Smooth muscle cell (in vitro differentiated cells): ENCODE measurements at regions not wholly inside any gene's neighbourhood (a gene's known extent, or its start where the extent isn't known, plus 50 kb on each side); places are given as distances from the start of the nearest gene placed in this dataset.

Experiments
- DNase-seq: peaks from one replicate; lab custom pipeline; 2025; ENCODE audit not compliant: unreplicated experiment; lab: John Stamatoyannopoulos, UW
- H2AFZ ChIP-seq: fragments of 200-600 bp; sonication (generic); 2 replicates; pipeline ENCODE4 v1.6.0; 2016; ENCODE audit warnings: antibody characterized with exemption, low read depth, mild to moderate bottlenecking
- H3F3A ChIP-seq: fragments of 200-600 bp; sonication (generic); 2 replicates; pipeline ENCODE4 v1.6.0; 2017; ENCODE audit warnings: antibody characterized with exemption, low read depth
- H3K27ac ChIP-seq: fragments of 200-600 bp; sonication (generic); 2 replicates; pipeline ENCODE4 v1.5.1; 2016; ENCODE audit warnings: low read depth, mild to moderate bottlenecking
- H3K27me3 ChIP-seq: fragments of 200-600 bp; sonication (generic); 2 replicates; pipeline ENCODE4 v1.6.1; 2016; ENCODE audit warnings: low read depth, mild to moderate bottlenecking
- H3K36me3 ChIP-seq: fragments of 200-600 bp; sonication (generic); 2 replicates; pipeline ENCODE4 v1.5.1; 2016; ENCODE audit warnings: low read depth
- H3K4me1 ChIP-seq: fragments of 200-600 bp; sonication (generic); 2 replicates; pipeline ENCODE4 v1.5.1; 2016; ENCODE audit warnings: low read depth
- H3K4me2 ChIP-seq: fragments of 200-600 bp; sonication (generic); 2 replicates; pipeline ENCODE4 v1.6.0; 2016; ENCODE audit warnings: mild to moderate bottlenecking
- H3K4me3 ChIP-seq: fragments of 200-600 bp; sonication (generic); 2 replicates; pipeline ENCODE4 v1.5.1; 2016; ENCODE audit warnings: mild to moderate bottlenecking
- H3K79me2 ChIP-seq: fragments of 200-600 bp; sonication (generic); 2 replicates; pipeline ENCODE4 v1.6.0; 2016; ENCODE audit warnings: low read depth, mild to moderate bottlenecking
- H3K9ac ChIP-seq: fragments of 200-600 bp; sonication (generic); 2 replicates; pipeline ENCODE4 v1.6.0; 2016; ENCODE audit warnings: low read depth
- H3K9me3 ChIP-seq: fragments of 200-600 bp; sonication (generic); replicated peaks from 2 replicates; pipeline ENCODE4 v1.5.1; 2016; ENCODE audit warnings: low read depth
- H4K20me1 ChIP-seq: fragments of 200-600 bp; sonication (generic); 2 replicates; pipeline ENCODE4 v1.6.0; 2016; ENCODE audit warnings: low read depth
- WGBS: methylation state at CpG from one replicate; pipeline ENCODE4 v1.1.7; 2016; ENCODE audit warnings: low lambda C conversion rate; 5-methylcytosine and 5-hydroxymethylcytosine counted together
- TF ChIP-seq, protein P1 (sequence below): fragments of 200-600 bp; sonication (generic); IDR thresholded peaks from 2 replicates; pipeline ENCODE4 v1.5.1; 2017; ENCODE audit warnings: borderline replicate concordance, mild to moderate bottlenecking, antibody characterized with exemption; ENCODE audit not compliant: insufficient read depth, poor library complexity, severe bottlenecking

- Histone ChIP-seq H3F3A (no peaks in the 10 kb centered on the region), H3K27me3 (no peaks in the 10 kb centered on the region), H3K79me2 (no peaks in the 10 kb centered on the region), H3K36me3 (no peaks in the 10 kb centered on the region), H3K4me1 (no peaks in the 10 kb centered on the region), H4K20me1 (no peaks in the 10 kb centered on the region), H3K9me3 (no peaks in the 10 kb centered on the region), H3K9ac (no peak overlapping the region), H3K4me3 (no peak overlapping the region), H2AFZ (no peak overlapping the region), H3K4me2 (no peak overlapping the region), H3K27ac (no peak overlapping the region)
- TF ChIP-seq, protein P1, sequence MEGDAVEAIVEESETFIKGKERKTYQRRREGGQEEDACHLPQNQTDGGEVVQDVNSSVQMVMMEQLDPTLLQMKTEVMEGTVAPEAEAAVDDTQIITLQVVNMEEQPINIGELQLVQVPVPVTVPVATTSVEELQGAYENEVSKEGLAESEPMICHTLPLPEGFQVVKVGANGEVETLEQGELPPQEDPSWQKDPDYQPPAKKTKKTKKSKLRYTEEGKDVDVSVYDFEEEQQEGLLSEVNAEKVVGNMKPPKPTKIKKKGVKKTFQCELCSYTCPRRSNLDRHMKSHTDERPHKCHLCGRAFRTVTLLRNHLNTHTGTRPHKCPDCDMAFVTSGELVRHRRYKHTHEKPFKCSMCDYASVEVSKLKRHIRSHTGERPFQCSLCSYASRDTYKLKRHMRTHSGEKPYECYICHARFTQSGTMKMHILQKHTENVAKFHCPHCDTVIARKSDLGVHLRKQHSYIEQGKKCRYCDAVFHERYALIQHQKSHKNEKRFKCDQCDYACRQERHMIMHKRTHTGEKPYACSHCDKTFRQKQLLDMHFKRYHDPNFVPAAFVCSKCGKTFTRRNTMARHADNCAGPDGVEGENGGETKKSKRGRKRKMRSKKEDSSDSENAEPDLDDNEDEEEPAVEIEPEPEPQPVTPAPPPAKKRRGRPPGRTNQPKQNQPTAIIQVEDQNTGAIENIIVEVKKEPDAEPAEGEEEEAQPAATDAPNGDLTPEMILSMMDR, result no peak
- 78% methylated on average over 6 of the region's 6 CpGs for WGBS
- DNase-seq, result no peak
These were observed 76.8 kb upstream of the GATA2 start for GRCh38 chr3:128569756-128570155.

- TF ChIP-seq, protein P1, result no peak
- DNase-seq, result no peak
These were observed 75.8 kb upstream of the GATA2 start for GRCh38 chr3:128568602-128569490.

GRCh38 chr3:128567705-128568356 is 74.8 kb upstream of the GATA2 start:
- Histone ChIP-seq H3K27me3 (no peaks in the 10 kb centered on the region), H3K9me3 (no peaks in the 10 kb centered on the region), H3K79me2 (no peaks in the 10 kb centered on the region), H3K9ac (no peak overlapping the region), H4K20me1 (no peaks in the 10 kb centered on the region), H3K27ac (no peak overlapping the region), H3K4me1 (no peaks in the 10 kb centered on the region), H2AFZ (no peak overlapping the region), H3K4me2 (no peak overlapping the region), H3K36me3 (no peaks in the 10 kb centered on the region), H3K4me3 (no peak overlapping the region), H3F3A (no peaks in the 10 kb centered on the region)
- 90% methylated on average over 12 of the region's 12 CpGs for WGBS
- TF ChIP-seq, protein P1, result no peak
- no peak for DNase-seq

More at GRCh38 chr3:128568602-128569490, 75.8 kb upstream of the GATA2 start:
- H3K4me2 ChIP-seq, result no peak overlapping the region
- no peak overlapping the region for H3K9ac ChIP-seq
- H4K20me1 ChIP-seq, result no peaks in the 10 kb centered on the region
- WGBS, result 63% methylated on average over 17 of the region's 17 CpGs
- H3K27ac ChIP-seq, result no peak overlapping the region
- H3K79me2 ChIP-seq, result no peaks in the 10 kb centered on the region
- H3K4me1 ChIP-seq, result no peaks in the 10 kb centered on the region
- no peaks in the 10 kb centered on the region for H3K9me3 ChIP-seq
- H2AFZ ChIP-seq, result no peak overlapping the region
- H3F3A ChIP-seq, result no peaks in the 10 kb centered on the region
- H3K36me3 ChIP-seq, result no peaks in the 10 kb centered on the region
- H3K4me3 ChIP-seq, result no peak overlapping the region
- no peaks in the 10 kb centered on the region for H3K27me3 ChIP-seq

DNA sequence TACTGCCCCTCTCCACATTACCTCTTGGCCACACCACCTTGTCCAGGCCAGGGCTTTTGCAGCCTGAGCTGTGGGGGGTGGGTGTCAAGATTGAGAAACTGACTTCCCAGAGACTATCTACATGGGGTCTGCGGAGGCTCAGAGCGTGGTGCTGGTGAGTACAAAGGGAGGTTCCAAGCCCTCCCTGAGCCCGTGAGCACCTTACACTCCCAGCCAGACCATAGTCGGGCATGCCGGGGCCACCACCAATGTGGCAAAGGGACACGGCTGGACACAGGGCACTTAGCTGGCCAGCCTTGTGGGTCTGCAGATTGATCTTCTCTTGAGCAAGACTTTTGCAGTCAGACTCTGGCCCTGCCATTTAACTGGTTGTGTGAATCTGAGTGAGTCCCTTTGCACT is 74.1 kb upstream of the GATA2 start:
- 95% methylated on average over 6 of the region's 6 CpGs for WGBS
- Histone ChIP-seq H3K27me3 (no peaks in the 10 kb centered on the region), H3K36me3 (no peaks in the 10 kb centered on the region), H3K79me2 (no peaks in the 10 kb centered on the region), H3K9me3 (no peaks in the 10 kb centered on the region), H3K9ac (no peak overlapping the region), H3F3A (no peaks in the 10 kb centered on the region), H4K20me1 (no peaks in the 10 kb centered on the region), H3K27ac (no peak overlapping the region), H3K4me1 (no peaks in the 10 kb centered on the region), H3K4me3 (no peak overlapping the region), H3K4me2 (no peak overlapping the region), H2AFZ (no peak overlapping the region)
- TF ChIP-seq, protein P1, result no peak
- DNase-seq, result no peak
